Activated CD4-positive, alpha-beta T cell treated with anti-CD3 and anti-CD28 coated beads, Interleukin-2, amount 10 ng/mL, durations not matched to agents 24 days and 14 days (primary cell): ENCODE measurements at regions not wholly inside any gene's neighbourhood (a gene's known extent, or its start where the extent isn't known, plus 50 kb on each side); places are given as distances from the start of the nearest gene placed in this dataset.

Experiments
- DNase-seq: peaks from one replicate; pipeline ENCODE4 v3.0.0; 2022
- H3K27ac Mint-ChIP-seq: one replicate; pipeline ENCODE4 v1.8.0; 2022; ENCODE audit warnings: mild to moderate bottlenecking, mixed read lengths
- H3K27me3 Mint-ChIP-seq: one replicate; pipeline ENCODE4 v1.8.0; 2022; ENCODE audit warnings: mixed read lengths
- H3K36me3 Mint-ChIP-seq: one replicate; pipeline ENCODE4 v1.8.0; 2022; ENCODE audit warnings: low read depth, mild to moderate bottlenecking, mixed read lengths
- H3K4me1 Mint-ChIP-seq: one replicate; pipeline ENCODE4 v1.8.0; 2021; ENCODE audit warnings: mixed read lengths
- H3K4me3 Mint-ChIP-seq: one replicate; pipeline ENCODE4 v1.8.0; 2022; ENCODE audit warnings: mild to moderate bottlenecking, moderate library complexity, mixed read lengths
- H3K9me3 Mint-ChIP-seq: one replicate; pipeline ENCODE4 v1.8.0; 2021; ENCODE audit warnings: mixed read lengths
- intact Hi-C: fragments of 100-400 bp; cut with micrococcal nuclease; formaldehyde crosslinking; loops from one replicate; pipeline ENCODE4 v1.15.1; 2023

DNA sequence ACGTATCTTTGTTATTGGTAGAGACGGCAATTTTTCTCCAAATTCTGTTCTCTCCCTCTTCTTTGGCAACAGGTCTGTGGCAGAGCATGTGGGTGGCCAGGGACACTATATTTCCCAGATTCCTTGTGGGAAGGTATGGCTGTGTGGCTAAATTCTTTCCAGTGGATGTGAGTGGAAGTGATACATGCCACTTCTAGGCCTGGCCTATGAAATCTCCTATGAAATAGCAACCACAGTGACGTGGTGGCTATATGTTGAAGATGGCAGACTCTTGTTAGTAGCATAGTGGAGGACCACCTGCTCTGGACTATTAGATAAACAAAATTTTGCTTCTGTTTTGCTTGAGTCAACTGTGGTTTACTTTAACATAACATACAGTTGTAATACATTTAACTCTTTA, 243.3 kb downstream of the IL20RB start:
- DNase-seq = no peak
- Mint-ChIP-seq H3K27ac (no peak overlapping the region), H3K9me3 (no peaks in the 10 kb centered on the region), H3K27me3 (peaks cover 3% of the 10 kb centered on the region), H3K36me3 (no peaks in the 10 kb centered on the region), H3K4me3 (no peak overlapping the region), H3K4me1 (no peaks in the 10 kb centered on the region)
- intact Hi-C loops = no loop called here

DNA sequence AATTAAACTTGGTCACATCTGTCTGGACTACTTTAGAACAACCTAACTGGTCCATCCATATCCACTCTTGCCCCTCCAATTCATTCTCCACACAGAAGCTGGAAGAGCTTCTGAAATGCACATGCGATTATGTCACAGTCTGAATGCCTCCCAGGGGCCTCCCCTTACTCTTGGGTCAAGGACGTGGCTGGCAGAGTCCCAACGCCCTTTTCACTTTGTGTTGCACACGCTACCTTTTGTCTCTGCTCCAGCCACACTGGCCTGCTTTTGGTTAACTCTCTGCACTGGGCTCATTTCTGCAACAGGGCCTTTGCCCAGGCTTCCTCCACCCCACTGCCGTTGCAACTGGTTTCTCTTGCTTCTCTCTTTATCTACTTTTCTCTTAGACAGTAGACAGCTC, 245.2 kb downstream of the IL20RB start:
- intact Hi-C loops = no loop called here
- no peak for DNase-seq

DNA sequence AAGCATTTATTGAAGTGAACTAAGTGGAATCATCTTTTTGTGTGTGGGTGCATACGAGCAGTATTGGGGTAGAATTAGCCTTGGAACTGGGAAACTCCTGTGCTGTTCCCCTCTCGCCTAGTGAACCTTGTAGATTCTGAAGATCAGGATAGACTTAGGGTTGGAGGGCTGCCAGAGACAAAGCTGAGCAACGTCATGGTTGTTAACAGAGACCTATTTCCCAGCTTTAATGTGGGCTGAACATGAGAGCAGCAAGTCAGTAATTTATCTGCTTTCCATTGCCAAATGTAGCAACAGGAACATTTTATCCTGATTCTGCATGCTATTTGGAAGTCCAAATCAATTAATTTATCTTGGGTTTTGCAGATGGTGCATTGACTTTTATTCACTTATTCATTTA, 246.6 kb downstream of the IL20RB start:
- intact Hi-C loops = no loop called here
- no peaks in the 10 kb centered on the region for H3K4me1 Mint-ChIP-seq
- no peak for DNase-seq
- H3K27me3 Mint-ChIP-seq = peaks cover 3% of the 10 kb centered on the region
- no peak overlapping the region for H3K4me3 Mint-ChIP-seq
- no peaks in the 10 kb centered on the region for H3K9me3 Mint-ChIP-seq
- no peaks in the 10 kb centered on the region for H3K36me3 Mint-ChIP-seq
- H3K27ac Mint-ChIP-seq = no peak overlapping the region

More for the DNA sequence above, 245.2 kb downstream of the IL20RB start:
- Mint-ChIP-seq H3K4me1 (no peaks in the 10 kb centered on the region), H3K4me3 (no peak overlapping the region), H3K27ac (no peak overlapping the region), H3K9me3 (no peaks in the 10 kb centered on the region), H3K27me3 (peaks cover 3% of the 10 kb centered on the region), H3K36me3 (no peaks in the 10 kb centered on the region)

DNA sequence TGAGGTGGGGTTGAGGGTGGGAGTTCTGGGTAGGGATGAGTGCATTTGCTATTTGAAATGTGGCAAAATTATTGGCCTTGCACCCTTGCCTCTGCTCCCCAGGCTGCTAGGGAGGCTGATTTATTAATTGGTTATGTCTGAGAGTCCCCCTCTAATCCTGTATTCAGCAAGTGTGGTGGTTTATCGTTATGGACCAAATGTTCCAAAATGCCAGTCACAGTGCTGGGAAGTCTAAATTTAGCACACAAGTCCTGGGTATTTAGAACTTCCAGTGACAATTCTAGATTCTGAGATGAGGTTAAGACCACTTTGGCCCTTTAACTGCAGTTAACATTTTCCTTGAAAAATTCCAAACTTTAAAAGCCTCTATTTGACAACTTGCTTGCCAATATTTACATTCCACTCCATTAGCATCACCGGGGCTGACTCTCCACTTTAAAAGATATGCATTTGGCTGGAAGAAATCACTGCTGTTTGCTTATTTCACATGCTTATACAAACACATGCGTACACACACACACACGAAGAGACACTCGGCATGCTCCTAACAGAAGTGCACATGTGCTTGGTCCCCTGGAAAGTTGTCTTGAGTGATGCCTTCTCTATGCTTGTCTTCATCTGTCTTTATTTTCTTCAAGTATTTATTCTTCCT, 247.7 kb downstream of the IL20RB start:
- Mint-ChIP-seq H3K27ac (no peak overlapping the region), H3K36me3 (no peaks in the 10 kb centered on the region), H3K4me3 (no peak overlapping the region), H3K27me3 (peaks cover 3% of the 10 kb centered on the region), H3K4me1 (no peaks in the 10 kb centered on the region), H3K9me3 (no peaks in the 10 kb centered on the region)
- intact Hi-C loops = no loop called here
- DNase-seq = no peak

DNA sequence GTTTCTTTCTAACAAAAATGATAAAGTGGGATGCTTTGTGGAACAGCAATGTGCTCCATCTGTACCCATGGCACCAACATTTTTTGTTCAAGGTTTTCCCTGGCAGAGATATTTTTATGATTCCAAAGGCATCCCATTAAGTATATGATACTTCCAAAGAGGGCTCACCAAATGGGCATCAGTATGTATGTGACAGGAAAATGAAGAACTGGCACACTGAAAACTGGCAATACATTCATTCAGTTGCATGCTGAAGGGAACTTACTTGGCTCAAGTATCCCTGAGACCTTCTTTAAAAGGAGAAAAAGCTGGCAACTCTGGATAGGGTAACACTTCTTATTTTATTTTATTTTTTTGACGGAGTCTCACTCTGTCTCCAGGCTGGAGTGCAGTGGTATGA, 249.8 kb downstream of the IL20RB start:
- Mint-ChIP-seq H3K27ac (no peak overlapping the region), H3K4me3 (no peak overlapping the region), H3K4me1 (no peaks in the 10 kb centered on the region), H3K27me3 (peaks cover 3% of the 10 kb centered on the region), H3K9me3 (peaks cover 5% of the 10 kb centered on the region), H3K36me3 (no peaks in the 10 kb centered on the region)
- intact Hi-C loops = no loop called here
- DNase-seq = no peak

DNA sequence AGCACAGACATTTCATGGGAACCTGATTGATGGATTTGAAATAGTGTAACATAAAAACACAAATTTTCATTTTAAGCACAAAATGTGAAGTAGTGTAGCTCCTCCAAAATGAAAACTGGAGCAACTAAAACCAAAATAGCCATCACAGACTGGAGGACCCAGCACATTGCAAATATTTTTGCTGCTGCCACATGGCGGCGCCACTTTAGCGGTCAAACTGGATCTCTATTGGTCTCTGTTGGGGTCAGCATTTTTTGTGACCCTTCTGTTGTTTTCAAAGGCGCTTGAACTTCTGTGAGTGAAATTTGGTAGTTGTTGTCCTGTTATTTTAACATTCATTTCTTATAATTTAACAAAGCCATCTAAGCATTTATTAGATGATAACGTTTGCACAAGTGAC, 259.9 kb downstream of the IL20RB start:
- Mint-ChIP-seq H3K9me3 (peaks cover 4% of the 10 kb centered on the region), H3K4me3 (no peak overlapping the region), H3K27me3 (no peaks in the 10 kb centered on the region), H3K27ac (no peak overlapping the region), H3K36me3 (no peaks in the 10 kb centered on the region), H3K4me1 (no peaks in the 10 kb centered on the region)
- no peak for DNase-seq
- intact Hi-C loops = no loop called here

DNA sequence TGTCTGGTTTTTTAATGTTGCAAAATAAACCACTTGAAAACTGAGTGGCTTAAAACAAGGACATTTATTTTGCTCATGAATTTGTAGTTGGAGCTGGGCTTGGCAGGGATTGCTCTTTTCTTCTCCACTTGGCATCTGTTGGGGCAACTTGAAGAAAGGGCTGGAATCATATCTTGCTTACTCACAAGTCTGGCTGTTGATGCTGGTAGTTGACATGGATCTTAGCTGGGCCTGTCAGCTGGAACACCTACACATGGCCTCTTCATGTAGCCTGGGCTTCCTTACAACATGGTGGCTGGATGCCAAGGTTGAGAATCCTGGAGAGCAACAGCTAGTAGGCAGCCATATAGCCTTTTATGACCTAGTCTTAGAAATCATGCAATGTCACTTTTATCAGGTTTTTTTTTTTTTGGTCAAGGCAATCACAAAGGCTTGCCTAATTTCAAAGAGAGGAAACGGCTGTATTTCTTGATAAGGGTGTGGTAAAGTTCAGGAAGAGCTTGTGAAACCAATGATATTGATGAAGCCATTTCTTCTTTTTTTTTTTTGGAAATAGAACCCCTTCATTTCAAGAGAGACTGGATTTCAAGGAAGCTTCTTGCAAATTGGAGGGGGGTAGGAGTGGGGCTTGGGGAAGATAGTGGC, 262.1 kb downstream of the IL20RB start:
- Mint-ChIP-seq H3K4me3 (no peak overlapping the region), H3K27me3 (no peaks in the 10 kb centered on the region)
- DNase-seq = no peak

DNA sequence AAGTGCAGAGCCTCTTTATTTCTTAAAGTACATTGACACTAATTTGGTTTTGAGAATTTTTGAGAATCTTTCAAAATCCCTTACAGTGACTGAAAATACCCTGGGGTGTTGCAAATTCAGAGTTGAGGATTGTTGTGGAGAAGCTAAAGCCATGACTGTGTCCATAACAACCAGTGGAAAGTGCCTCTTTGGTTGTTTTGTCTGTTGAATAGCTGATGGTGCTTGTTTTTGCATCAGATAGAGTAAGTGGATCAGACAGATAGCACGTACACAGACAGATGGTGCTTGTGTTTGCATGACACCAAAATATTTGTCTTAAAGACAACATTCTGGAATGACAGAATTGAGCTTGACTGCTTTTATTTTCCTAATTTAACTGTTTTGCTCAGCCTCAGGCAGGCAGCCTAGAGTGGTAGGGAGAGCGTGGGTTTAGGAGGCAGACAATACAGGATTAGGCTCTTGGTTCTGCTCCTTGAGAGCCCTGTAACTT, 265.0 kb downstream of the IL20RB start:
- Mint-ChIP-seq H3K36me3 (no peaks in the 10 kb centered on the region), H3K27me3 (no peaks in the 10 kb centered on the region), H3K27ac (no peak overlapping the region), H3K4me3 (no peak overlapping the region), H3K9me3 (peaks cover 4% of the 10 kb centered on the region), H3K4me1 (no peaks in the 10 kb centered on the region)
- intact Hi-C loops = no loop called here
- no peak for DNase-seq

More for the DNA sequence above, 262.1 kb downstream of the IL20RB start:
- Mint-ChIP-seq H3K27ac (no peak overlapping the region), H3K4me1 (no peaks in the 10 kb centered on the region), H3K36me3 (no peaks in the 10 kb centered on the region), H3K9me3 (peaks cover 4% of the 10 kb centered on the region)
- intact Hi-C loops = no loop called here

DNA sequence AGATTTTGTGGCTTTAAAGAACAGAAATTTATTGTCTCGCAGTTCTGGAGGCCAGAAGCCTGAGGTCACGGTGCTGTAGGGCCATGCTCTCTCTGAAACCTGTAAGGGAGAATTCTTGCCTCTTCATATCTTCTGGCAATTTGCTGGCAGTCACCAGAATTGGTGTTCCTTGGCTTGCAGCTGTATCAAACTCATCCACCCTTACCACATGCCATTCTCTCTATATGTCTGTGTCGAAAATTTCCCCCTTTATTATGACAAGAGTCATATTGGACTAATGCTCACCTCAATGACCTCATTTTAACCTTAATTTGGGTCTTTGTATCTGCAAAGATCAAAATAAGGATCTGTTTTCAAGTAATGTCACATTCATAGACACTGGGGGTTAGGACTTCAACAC, 266.7 kb downstream of the IL20RB start:
- Mint-ChIP-seq H3K27ac (no peak overlapping the region), H3K4me3 (no peak overlapping the region), H3K27me3 (no peaks in the 10 kb centered on the region), H3K36me3 (no peaks in the 10 kb centered on the region), H3K4me1 (no peaks in the 10 kb centered on the region), H3K9me3 (peaks cover 4% of the 10 kb centered on the region)
- intact Hi-C loops = no loop called here
- DNase-seq = no peak

DNA sequence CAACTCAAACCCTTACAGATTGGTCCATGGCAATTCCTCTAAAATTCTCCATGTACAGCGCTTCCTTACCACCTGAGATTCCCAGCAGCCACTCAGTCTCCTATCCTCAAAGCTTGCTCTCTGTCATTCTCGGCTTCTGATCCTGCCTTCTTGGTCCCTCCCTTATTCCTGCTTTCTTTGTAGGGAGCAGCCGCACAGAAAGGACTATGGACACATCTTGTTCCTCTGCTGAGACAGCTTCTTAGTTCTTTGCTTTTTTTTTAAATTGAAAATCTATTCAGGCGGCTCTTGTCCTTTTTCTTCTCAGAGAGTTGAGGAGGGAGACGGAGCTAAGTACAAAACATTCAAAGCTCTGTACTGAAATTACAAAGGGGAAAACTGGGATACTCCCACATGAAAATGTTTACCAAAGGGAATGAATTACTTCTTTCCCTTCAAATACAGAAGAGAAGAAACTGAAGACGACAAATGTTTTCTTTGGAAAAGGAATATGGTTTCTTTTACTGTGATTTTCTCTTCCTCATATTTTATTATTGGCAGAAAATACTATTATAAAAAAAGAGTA, 285.1 kb downstream of the IL20RB start:
- no peak for DNase-seq
- intact Hi-C loops = no loop called here
- Mint-ChIP-seq H3K4me3 (no peak overlapping the region), H3K36me3 (no peaks in the 10 kb centered on the region), H3K9me3 (no peaks in the 10 kb centered on the region), H3K27me3 (no peaks in the 10 kb centered on the region), H3K4me1 (no peaks in the 10 kb centered on the region), H3K27ac (no peak overlapping the region)

DNA sequence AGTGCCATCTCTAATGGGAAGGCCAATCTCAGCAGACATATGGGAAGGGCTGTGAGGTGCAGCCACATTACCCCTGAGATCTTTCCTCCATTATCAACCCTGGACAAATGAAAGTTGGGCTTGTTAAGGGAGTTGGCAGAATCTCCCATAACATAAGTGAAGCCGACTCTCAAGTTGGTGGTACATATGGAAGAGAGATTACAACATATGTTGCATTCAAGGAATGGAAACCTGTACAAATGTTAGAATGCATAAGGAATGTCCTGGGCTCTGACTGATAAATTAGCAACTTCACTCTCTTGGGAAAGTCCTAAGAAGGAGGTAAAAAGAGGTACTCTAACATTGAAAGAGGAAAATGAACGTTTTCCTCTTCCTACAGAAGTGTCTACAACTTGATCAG, 288.7 kb downstream of the IL20RB start:
- Mint-ChIP-seq H3K27ac (no peak overlapping the region), H3K9me3 (no peaks in the 10 kb centered on the region), H3K27me3 (no peaks in the 10 kb centered on the region), H3K36me3 (no peaks in the 10 kb centered on the region), H3K4me3 (no peak overlapping the region), H3K4me1 (no peaks in the 10 kb centered on the region)
- no peak for DNase-seq
- intact Hi-C loops = no loop called here

DNA sequence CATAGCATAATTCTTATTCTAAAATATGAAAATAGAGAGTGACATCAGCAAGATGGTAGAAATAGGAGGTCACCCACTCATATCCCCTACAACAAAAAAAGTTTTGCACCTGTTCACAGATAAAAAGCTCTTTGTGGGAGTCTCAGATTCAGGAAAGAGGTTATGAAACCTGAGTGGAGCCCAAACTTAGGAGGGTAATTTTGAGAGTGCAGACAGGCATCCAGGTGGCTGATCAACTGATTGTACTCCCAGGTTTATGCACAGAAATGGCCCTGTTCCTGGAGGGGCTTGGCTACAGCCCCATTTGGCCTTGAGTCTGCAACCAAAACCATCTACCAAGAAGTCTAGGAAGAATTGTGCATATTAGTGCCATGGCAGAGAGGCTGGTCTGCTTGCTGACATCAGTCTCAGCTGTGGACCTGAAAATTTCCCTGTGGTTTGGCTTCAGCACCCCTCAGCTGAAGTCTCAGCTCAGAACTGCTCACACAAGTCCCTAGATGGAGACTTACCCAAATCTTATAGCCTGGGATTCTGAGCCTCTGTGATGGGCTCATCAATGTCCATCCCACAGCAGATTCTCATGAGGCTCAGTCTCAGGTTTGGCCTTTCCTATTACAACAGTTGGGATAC, 291.6 kb downstream of the IL20RB start:
- Mint-ChIP-seq H3K4me3 (no peak overlapping the region), H3K9me3 (peaks cover 6% of the 10 kb centered on the region), H3K27ac (no peak overlapping the region), H3K4me1 (no peaks in the 10 kb centered on the region), H3K27me3 (no peaks in the 10 kb centered on the region), H3K36me3 (no peaks in the 10 kb centered on the region)
- no peak for DNase-seq
- intact Hi-C loops = no loop called here

DNA sequence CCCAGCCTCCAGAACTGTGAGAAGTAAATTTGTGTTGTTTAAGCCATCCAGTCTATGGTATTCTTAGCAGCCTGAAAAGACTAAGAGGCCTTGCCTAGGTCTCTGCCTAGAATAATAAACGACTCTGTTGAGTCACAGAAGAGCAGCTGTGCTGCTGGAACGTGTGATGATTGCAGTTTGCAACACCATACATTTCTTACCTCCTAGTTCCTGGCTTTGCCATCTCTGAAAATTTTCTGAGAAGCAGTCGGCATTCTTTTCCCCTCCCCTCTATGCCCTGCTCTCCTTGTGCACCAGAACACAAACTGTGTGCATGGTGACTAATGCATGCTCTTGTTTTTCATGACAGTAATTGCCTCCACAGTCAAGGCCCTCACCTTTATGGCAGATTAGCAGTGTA, 301.3 kb downstream of the IL20RB start:
- DNase-seq = no peak
- Mint-ChIP-seq H3K4me3 (no peak overlapping the region), H3K27ac (no peak overlapping the region), H3K36me3 (no peaks in the 10 kb centered on the region), H3K9me3 (peaks cover 3% of the 10 kb centered on the region), H3K4me1 (no peaks in the 10 kb centered on the region), H3K27me3 (no peaks in the 10 kb centered on the region)
- intact Hi-C loops = no loop called here

DNA sequence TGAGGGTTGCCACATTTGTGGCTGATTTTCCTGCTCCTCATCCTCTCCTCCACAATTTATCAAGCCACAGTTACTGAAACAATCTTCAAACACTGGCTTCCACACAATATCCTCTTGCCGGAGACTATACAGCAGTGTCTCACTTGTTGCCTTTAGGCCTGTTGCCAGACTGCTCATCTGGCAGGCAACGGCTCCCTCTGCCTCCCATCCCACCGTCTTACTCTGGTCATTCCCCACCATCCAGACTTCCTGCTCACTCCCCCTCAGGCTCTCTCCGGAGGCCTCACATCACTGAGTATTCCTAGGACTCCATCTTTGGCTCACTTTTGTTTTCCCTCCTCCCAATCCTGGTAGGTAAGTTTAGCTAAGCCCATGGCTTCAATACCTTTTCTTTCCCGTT, 301.9 kb downstream of the IL20RB start:
- Mint-ChIP-seq H3K4me1 (no peaks in the 10 kb centered on the region), H3K36me3 (no peaks in the 10 kb centered on the region), H3K27ac (no peak overlapping the region), H3K27me3 (no peaks in the 10 kb centered on the region), H3K9me3 (no peaks in the 10 kb centered on the region), H3K4me3 (no peak overlapping the region)
- DNase-seq = no peak
- intact Hi-C loops = no loop called here
